Stimulated activated CD4-positive, alpha-beta T cell treated with anti-CD3 and anti-CD28 coated beads, Interleukin-15, amount 100 ng/mL, for 24 hours (primary cell): ENCODE measurements at regions not wholly inside any gene's neighbourhood (a gene's known extent, or its start where the extent isn't known, plus 50 kb on each side); places are given as distances from the start of the nearest gene placed in this dataset.
A peak's percentile ranks its signal among the peaks of the same experiment; 100 is the strongest.

Source experiments
- DNase-seq: peaks from one replicate; pipeline ENCODE4 v3.0.0-alpha.2; 2020

DNA sequence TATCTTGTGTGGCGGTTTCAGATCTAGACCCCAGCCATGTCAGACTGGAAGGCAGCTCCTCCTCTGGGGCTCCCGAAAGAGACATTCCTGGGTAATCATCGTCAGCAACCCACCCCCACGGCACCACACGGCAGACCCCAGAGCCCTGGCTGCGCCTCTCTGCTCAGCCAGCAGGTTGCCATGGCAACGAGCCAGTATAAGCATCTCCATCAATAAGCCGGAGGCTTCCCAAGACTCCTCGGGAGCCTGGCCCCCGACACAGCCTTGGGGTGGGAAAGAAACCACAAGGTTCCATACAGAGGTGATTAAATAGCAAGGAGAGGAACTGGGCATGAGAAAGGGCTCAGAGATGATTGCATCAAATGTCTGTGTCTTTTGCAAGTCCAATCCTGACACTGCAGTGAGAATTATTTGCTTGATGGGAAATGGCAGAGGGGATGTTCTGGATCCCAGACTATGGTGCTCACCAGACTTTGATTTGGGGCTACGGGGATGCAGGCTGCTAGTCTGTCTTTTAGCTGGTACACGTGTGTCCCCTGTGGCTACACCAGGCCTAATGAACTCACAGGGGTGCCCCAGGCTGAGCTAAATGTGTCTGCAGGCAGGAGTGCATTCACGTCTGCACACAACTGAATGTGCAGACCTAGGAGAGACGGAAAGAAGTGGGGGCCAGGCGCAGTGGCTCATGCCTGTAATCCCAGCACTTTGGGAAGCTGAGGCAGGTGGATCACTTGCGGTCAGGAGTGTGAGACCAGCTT lies 320.5 kb upstream of the TNRC6C start:
- DNase-seq, result no peak

DNA sequence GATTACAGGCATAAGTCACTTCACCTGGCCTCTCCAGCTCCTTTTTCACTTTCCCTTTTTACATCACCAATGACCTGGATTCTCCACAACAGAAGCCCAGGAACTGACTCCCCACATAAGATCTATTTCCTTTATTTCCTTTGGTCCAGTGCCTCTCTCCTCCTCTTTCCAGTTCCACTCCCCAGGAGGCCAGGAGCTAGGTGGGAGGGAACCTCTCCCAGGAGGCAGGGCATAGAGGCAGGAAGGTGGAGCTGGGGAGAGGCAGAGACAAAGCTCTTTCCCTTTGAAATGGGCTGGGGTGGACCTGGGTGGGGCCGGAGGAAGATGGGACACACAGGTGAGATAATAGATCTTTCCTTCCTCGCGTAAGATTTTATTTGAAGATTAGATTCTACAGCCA lies 318.3 kb upstream of the TNRC6C start:
- no peak for DNase-seq

DNA sequence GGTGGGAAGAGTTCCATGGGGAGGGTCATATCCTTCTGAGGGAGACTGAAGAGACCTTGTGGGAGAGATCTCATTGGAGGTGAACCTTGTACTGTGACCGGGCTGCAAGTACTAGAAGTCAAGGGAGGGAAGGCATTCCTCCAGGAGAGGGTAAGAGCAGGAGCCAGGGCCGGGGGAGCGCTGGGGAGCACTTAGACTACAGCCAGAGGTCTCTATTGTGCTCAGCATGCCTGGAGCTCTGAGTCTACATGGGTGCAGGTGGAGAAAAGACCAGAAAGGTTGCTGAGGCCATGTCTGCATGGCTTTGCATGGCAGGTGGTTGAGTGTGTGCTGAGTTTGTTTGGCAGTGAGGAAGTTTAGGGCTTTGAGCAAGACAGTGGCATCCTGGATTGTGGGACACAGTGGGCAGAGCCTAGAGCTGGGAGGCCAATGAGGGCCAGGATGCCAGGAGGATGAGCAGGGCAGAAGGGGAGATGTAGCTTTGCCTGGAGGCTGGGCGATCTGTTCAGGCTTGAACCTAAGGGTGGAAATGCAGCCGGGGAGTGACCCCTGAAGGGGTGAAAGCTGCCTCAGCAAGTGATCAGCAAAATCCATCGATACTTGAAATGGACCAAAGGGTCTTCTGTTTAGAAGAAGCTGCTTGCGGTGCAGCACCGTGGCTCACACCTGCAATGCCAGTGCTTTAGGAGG lies 317.4 kb upstream of the TNRC6C start:
- DNase-seq, result no peak

DNA sequence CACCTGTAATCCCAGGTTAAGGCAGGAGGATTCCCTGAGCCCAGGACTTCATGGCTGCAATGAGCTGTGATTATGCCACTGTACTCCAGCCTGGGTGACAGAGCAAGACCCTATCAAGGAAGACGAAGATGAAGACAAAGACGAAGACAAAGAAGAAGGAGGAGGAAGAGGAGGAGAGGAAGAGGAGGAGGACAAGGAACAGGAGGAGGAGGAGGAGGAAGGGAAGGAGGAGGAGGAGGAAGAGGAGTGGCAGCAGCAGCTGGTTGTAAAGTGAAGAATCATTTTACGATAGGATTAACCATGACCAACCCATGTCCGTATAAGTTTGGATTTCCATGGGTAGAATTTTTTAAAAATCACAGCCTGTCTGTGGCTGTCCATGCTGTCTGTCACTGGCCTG lies 316.8 kb upstream of the TNRC6C start:
- DNase-seq, result no peak

DNA sequence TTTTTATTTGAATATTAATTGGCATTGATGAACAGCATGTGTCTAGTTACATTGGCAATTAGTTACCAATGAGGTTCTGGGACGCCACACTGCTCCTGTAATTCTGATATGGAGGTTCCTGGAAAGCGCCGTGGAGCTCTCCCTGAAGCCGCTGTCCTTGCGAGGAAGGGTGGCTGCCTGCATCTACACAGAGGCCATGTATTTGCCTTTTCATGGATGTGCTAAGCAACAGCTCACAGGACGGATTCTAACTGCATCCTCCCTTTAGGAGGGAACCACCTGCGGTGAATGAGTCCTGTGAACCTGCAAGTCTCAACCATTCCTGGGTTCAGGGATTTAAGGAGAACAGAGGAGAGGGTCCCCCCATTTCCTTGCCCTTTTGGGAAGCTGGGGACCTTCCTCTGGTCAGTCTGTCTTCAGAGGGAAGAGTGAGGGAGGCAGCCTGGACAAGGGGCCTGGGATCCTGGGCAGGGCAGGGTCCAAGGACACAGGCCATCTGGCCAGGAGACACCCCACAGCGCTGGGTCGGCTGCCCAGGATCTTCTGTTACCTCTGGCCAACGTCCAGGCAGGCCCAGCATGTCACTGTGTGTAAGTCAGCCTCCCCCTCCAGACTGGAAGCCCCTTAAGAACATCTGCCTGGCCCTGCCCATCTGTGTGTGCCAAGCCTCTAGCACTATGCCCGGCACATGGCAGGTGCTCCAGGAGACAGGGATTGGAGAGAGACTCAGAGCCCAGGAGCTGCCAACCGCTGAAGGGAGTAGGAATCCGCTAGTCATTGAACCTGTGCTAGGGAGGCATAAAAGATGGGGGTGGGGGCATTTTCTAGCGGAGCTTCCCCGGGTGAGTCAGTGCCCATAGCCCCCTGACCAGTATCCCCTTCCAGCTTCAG lies 314.1 kb upstream of the TNRC6C start:
- no peak for DNase-seq

DNA sequence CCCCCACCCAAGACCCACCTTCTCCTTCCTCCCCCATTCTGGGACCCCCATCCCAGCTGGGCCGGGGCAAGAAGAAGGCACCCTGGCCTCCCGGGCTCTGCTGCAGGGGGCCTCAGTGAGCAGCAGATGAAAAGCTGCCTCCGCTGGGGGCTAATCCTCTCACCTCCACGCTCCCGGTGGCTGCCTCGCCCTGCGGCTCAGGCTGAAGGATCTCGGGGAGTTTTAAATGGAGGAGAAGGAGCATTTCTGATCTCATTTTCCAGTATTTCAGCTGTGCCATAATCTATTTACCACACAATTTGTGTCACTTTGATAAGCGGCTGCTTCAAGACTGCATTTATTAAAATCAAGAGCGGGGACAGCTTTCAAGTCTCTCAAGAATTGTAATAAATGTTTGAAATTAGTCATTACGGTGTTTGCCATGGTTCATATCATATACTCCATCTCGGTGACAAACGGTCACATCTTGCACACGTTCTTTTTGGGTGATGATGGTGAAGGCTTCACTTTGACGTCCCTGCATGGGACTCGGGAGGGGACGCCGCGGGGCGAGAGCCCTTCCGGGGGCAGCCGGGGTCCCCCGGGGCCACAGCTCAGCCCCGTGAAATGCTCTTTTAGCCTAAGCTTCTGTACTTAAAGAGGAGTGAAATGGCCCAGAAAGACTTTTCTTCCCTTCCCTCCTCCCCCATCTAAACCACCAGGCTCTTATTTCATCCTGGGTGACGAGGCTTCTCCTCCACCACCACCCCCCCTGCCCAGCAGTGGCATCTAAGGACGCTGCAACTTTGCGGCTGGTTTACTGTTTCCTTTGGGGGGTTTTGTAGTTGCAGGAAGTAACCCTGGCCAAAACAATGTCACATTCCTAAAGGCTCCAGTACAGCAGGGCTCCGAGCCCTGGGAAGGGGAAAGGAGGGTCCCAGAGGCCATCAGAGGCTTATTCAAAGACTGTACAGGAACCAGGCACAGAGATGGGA lies 313.1 kb upstream of the TNRC6C start:
- DNase-seq, result peak; percentile 75

DNA sequence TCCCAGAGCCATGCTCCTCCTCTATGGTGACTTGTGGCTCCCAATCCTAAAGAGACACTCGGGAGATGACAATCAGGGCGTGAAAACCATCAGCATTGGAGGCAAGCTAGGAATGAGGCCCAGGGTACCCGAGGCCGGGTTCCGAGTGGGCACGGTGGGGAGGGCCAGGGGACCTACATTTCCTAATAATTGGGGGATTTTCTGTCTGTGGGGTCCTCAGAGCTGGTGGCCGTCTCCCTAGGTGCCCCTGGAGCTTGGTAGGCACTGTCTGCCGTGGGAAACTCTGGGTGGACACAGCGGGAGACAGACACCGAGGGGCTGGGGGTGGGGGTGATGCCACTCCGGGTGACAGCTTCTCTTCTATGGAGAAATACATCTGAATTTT lies 312.5 kb upstream of the TNRC6C start:
- DNase-seq, result no peak

DNA sequence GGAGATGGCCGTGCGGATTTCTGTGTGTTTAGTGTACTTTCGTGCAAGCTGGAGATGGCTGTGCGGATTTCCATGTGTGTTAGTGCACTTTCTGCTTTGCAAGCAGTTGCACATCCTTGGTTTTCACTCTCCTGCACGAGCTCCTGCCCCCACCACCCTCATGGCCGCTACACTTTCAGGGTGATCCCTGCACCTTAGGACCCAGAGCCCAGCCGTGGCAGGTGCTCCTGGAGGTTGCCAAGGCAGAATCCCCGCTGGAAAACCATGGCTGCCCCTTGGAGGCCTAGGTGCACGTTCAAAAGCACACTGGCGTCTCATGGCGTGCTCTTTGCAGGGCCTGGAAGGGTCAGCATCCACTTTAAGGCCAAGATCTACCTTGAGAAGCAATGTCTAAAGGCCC lies 311.0 kb upstream of the TNRC6C start:
- no peak for DNase-seq

DNA sequence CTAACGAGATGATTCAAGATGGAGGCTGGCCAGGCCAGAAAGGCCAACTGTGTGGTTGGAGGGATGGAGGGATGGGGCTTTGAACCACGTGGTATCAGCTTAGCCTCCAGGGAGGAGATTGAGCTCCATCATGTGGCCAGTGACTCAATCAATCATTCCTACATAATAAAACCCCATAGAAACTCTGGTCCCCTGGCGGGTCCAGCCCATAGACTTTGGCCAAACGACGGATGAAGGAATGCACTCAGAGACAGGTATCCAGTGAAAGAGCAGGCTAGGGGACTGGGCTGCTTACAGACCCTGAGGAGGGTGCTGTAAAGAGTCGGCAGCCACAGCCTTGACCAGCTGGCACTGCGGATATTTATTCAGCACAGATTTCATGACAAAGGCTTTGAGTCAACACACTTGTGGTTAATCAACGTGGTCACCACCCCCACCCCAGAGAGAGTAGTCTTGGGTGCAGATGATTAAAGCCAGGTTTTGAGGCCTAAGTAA lies 308.7 kb upstream of the TNRC6C start:
- DNase-seq, result no peak

DNA sequence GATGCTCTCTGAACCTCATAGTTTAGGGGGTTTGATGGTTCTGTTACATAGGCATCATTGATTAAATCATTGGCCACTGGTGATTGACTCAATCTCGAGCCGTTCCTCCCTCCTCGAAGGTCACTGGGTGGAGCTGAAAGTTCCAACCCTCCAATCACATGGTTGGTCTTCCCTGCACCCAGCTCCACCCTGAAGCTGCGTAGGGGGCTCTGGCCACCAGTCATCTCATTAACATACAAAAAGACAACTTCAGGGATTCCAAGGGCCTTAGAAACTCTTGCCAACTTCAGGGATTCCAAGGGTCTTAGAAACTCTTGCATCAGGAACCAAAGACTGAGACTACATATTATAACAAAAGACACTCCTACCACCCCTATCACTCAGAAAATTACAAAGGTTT lies 306.5 kb upstream of the TNRC6C start:
- DNase-seq, result no peak

DNA sequence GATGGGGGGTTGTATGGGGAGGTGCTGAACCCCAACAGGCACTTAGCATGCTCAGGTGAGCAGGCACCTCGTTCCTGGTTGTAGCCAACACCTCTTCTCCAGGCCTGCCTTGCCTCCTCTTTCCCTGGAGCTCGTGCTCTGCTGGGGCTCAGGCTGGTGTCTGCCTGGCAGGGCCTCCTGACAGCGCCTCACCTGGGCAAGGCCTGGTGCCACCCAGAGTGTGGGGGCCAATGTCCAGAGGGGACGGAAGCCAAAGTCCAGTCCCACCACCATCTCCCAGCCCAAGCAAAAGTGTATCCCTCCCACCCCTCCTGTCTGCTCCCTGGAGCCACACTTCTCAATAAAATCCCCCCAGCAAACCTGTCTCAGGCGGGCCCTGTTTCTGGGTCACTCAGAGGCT lies 304.2 kb upstream of the TNRC6C start:
- DNase-seq, result no peak

DNA sequence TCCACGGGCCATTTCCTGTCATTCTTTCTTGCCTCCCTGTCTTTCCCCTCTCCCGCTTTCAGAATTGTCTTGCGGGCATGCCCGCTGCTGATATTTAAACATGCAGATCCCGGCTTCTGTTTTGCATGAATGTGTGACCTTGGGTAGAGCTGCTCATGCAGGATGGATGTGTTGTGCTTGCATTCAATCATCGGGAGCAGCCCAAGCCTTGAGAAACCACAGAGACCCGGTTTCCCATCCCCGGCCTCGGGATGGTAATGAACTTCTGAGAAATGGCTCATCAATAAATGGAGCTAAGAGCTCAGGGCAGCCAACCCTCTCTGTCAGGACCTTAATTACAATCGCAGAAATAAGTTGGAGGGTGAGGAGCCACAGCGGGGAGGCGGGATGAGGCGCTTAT lies 303.7 kb upstream of the TNRC6C start:
- DNase-seq, result no peak

DNA sequence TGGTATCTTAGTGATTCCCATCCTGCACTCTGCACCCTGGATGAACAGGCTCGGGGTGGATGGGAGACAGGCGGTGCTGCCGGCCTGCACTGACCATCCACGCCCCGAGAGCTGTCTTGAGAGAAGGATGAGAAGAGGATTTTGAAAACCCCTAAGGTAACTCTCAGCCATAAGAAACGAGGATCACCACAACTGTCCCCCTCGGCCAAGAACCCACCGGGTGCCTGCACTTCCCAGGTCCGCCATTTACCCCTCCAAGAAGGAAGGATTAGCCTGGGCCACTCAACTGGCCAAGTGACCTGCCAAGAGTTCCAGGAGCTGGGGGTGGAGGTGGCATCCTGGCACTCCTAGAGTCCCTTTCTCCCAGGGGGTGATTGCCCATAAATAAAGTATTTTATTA lies 302.4 kb upstream of the TNRC6C start:
- DNase-seq, result no peak

DNA sequence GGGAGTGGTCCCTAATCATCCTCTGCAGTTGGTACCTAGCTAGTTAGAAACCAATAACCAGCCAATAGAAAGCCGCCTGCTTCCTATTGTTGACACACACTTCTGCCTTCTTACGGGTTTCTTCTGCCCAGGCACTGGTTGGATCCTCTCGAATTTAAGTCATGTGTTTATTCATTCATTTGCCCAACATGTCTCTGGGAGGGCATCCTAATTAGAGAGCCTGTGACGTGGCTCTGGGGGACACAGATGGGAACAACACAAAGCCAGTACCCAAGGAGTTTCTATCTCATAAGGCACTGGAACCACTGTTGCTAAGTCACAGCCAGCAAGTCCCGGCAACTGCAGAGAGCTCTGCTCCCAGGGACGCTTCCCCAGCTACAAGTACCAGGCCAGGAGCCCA lies 300.7 kb upstream of the TNRC6C start:
- DNase-seq, result no peak

DNA sequence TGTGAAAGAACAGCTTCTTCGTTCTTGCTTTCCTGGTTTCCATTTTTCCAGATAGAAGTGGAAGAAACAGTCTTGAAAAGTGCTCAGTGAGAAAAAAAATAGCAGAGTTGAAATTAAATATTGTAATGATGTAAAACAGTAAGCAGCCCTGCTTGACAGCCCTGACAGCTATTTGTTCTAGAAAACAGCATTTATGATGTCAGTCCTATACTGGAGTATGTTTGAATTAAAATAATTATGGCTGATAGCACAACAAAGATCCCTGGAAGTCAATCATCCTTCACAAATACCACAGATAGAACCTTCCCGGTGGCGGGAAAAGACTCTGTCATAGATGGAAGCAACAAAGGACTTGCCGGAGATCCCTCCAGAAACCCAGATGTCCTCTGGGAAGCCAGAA lies 298.0 kb upstream of the TNRC6C start:
- no peak for DNase-seq

DNA sequence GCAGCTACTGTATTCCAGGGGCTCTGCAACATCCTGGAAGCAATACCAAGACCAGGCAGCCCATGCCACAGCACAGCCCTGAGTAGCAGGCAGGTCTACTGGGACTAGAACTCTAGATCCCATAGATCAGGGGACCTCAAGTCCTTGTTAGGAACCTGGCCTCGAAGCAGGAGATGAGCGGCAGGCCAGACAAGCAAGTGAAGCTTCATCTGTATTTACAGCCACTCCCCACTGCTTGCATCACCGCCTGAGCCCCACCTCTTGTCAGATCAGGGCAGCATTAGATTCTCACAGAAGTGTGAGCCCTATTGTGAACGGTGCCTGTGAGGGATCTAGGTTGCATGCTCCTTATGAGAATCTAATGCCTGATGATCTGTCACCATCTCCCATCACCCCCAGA lies 295.7 kb upstream of the TNRC6C start:
- DNase-seq, result no peak

DNA sequence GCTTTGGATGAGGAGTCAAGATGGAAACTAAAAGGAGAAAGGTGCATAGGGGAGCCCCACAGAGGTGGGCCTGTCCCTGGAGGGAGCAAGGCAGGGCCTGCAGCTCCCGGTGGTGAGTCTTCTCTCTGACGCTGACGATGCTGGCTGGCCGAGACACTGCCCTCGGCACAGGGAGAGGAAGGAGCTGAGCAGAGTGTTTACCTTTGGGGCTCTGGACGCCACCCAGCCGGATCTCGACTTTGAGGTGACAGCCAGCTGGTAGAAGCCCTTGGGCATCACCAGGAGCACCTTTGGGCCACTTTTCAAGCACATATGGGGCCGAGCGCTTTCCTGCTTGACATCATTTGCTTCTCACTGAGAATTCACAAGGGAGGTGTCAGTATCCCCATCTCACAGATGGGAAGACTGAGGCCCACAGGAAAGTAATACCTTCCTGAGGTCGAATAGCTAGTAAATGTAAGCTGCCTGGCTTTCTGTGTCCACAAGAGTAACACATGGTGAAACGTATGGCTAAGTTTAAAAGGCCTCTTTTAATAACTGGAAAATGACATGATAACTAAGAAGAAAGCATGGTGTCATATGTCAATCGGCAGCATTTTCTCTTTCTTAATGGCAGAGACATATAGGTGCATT lies 294.3 kb upstream of the TNRC6C start:
- DNase-seq, result no peak

DNA sequence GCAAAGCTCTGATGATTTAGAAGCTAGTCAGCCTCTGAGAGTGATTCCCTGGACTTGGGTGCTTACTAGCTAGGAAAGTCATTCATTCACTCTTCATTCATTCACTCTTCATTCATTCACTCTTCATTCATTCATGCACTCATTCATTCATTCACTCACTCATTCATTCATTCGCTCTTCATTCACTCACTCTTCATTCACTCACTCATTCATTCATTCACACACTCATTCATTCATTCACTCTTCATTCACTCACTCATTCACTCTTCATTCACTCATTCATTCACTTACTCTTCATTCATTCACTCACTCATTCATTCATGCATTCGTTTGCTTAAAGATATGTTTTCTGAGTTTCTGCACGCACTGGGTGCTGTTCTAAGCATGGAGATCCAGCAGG lies 292.7 kb upstream of the TNRC6C start:
- DNase-seq, result no peak

DNA sequence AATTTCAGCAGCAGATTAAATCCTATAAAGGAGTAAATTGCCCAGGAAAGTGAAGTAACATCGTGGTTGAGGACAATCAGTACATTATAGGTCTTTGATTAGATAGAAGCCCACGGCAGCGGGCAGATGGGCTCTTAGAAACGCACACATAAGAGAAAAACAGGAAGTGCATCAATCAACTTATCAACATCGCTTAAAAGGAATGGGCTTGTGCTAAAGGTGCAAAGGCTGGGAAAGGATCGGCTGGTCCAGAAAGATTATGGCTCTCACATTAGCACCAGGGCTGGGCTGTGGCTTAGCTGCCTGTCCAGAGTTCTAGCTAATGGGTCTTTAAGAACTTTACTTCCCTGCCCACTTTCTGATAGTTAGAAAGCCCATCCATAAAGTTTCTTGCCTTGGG lies 292.0 kb upstream of the TNRC6C start:
- no peak for DNase-seq

DNA sequence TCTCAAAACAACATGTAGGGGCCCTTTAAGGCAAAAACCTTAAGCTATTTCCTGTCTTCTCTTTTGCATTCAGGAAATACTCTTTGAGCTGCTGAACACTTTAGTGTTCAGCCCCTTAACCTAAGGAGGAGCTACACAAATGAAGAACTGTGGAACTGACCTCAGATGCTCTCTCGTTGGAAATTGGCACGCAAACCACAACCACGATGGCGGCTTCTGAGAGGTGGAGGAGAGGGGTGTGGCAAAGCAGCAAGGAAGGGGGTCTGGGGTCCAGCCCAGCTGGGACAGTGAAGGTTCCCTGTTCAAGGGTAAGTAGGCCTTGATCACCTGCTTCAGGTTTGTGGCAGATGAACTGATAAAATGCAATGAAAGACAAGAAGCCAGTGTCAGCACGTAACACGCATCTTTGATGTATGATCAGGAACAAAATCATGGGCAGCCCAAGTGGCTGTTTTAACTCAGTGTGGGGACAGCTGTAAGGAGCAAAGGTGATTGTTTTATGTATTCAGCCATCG lies 291.6 kb upstream of the TNRC6C start:
- peak; percentile 66 for DNase-seq

DNA sequence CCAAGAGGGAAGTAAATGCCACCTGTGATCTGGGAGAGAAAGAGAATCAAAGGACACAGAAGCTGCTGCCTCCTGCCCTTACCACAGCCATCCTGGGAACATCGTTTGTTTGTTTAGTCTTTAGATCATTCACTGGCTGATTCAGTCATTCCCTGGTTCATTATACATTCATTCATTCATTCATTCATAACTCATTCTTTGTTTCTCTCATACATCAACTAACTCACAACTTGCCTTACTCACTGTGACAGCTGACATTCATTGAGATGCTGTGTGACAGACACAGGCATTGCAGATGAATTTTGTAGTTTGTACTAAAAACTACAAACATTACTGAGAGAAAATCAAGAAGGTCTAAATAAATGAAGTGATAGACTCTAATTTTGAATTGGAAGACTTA lies 291.0 kb upstream of the TNRC6C start:
- no peak for DNase-seq

DNA sequence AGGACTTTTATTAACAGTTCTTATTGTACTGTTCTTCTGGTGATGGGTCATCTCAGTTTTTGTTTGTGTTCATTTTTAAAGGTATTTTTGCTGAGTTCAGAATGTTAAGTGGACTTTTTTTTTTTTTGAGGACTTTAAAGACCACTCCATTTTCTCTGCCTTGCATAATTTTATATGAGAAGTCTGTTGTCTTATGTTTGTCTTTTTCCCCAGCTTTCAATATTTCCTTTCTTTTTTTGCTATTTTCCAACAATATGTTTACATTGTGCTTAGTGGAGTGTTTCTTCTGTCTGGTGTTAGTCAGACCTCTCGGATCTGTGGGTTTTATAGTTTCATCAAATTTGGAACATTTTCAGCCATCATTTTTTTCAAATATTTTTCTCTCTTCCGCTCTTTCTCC lies 290.0 kb upstream of the TNRC6C start:
- no peak for DNase-seq
